Liver (tissue), 8 donors: ENCODE measurements at regions not wholly inside any gene's neighbourhood (a gene's known extent, or its start where the extent isn't known, plus 50 kb on each side); places are given as distances from the start of the nearest gene placed in this dataset.

ENCODE experiments used
- DNase-seq: peaks from one replicate; pipeline ENCODE4 v3.0.0-alpha.2; 2017; ENCODE audit warnings: low spot score
- H3K27ac ChIP-seq, 2 donors: one replicate each; pipeline ENCODE4 v1.7.0; 2013; ENCODE audit warnings: inconsistent platforms in 2 of 2, low read length in 2 of 2, control low read depth in 1 of 2, low read depth in 1 of 2, mild to moderate bottlenecking in 1 of 2
- H3K27me3 ChIP-seq, 4 donors: one replicate each; pipeline versions ENCODE4 v1.6.1 to v1.7.0; 2013; ENCODE audit warnings: low read length in 3 of 4, inconsistent platforms in 1 of 4, mild to moderate bottlenecking in 1 of 4, moderate library complexity in 1 of 4; ENCODE audit not compliant: control insufficient read depth in 4 of 4, insufficient read depth in 4 of 4
- H3K36me3 ChIP-seq, 4 donors: one replicate each; pipeline versions ENCODE4 v1.6.1 to v1.7.0; 2013; ENCODE audit warnings: low read length in 3 of 4, mild to moderate bottlenecking in 3 of 4, low read depth in 1 of 4, moderate library complexity in 1 of 4; ENCODE audit not compliant: control insufficient read depth in 4 of 4, insufficient read depth in 3 of 4
- H3K4me1 ChIP-seq, 4 donors: one replicate each; pipeline versions ENCODE4 v1.6.1 to v1.7.0; 2013; ENCODE audit warnings: low read length in 3 of 4, mild to moderate bottlenecking in 3 of 4, moderate library complexity in 1 of 4; ENCODE audit not compliant: control insufficient read depth in 4 of 4, insufficient read depth in 4 of 4
- H3K4me3 ChIP-seq, 3 donors: one replicate each; pipeline versions ENCODE4 v1.6.1 to v1.7.0; 2013; ENCODE audit warnings: low read length in 3 of 3, control low read depth in 1 of 3, low read depth in 1 of 3, mild to moderate bottlenecking in 1 of 3
- H3K9ac ChIP-seq, 2 donors: one replicate each; pipeline ENCODE4 v1.7.0; 2013; ENCODE audit warnings: low read length in 2 of 2, mild to moderate bottlenecking in 2 of 2, moderate library complexity in 2 of 2, control low read depth in 1 of 2, low read depth in 1 of 2
- H3K9me3 ChIP-seq, 4 donors: one replicate each; pipeline versions ENCODE4 v1.6.1 to v1.7.0; 2013; ENCODE audit warnings: low read length in 3 of 4; ENCODE audit not compliant: control insufficient read depth in 4 of 4
- FOXA2 ChIP-seq: IDR thresholded peaks from 2 replicates; pipeline ENCODE4 v1.6.1; 2016; ENCODE audit warnings: antibody characterized with exemption
- GABPA ChIP-seq, 2 donors: IDR thresholded peaks in 1 of 2; conservative IDR thresholded peaks in 1 of 2; 2 replicates each; pipeline ENCODE4 v1.6.1; 2016; ENCODE audit warnings: antibody characterized with exemption in 2 of 2, mild to moderate bottlenecking in 1 of 2, moderate library complexity in 1 of 2
- HNF4G ChIP-seq: IDR thresholded peaks from 2 replicates; pipeline ENCODE4 v1.6.1; 2016; ENCODE audit warnings: antibody characterized with exemption
- JUND ChIP-seq, 2 donors: IDR thresholded peaks; 2 replicates each; pipeline ENCODE4 v1.6.1; 2016; ENCODE audit warnings: antibody characterized with exemption in 2 of 2
- NR2F2 ChIP-seq: IDR thresholded peaks from 2 replicates; pipeline ENCODE4 v1.6.1; 2016; ENCODE audit warnings: antibody characterized with exemption
- RAD21 ChIP-seq, 2 donors: IDR thresholded peaks; 2 replicates each; pipeline ENCODE4 v1.6.1; 2016; ENCODE audit warnings: antibody characterized with exemption in 2 of 2, mild to moderate bottlenecking in 2 of 2
- RXRA ChIP-seq, 2 donors: IDR thresholded peaks; 2 replicates each; pipeline ENCODE4 v1.6.1; 2017 to 2018; ENCODE audit warnings: antibody characterized with exemption in 2 of 2, mild to moderate bottlenecking in 1 of 2
- SP1 ChIP-seq: IDR thresholded peaks from 2 replicates; pipeline ENCODE4 v1.6.1; 2018; ENCODE audit warnings: antibody characterized with exemption, mild to moderate bottlenecking
- TAF1 ChIP-seq: conservative IDR thresholded peaks from 2 replicates; pipeline ENCODE4 v1.6.1; 2016; ENCODE audit warnings: antibody characterized with exemption, mild to moderate bottlenecking
- YY1 ChIP-seq: IDR thresholded peaks from 2 replicates; pipeline ENCODE4 v1.6.1; 2016; ENCODE audit warnings: antibody characterized with exemption, mild to moderate bottlenecking
- WGBS: extraction: QIAGEN DNeasy Blood & Tissue Kit; methylation state at CpG from one replicate; pipeline ENCODE4 v1.1.7; 2013; 5-methylcytosine and 5-hydroxymethylcytosine counted together
- TF ChIP-seq, protein P1 (sequence below): IDR thresholded peaks from 2 replicates; pipeline ENCODE4 v1.6.1; 2016; ENCODE audit warnings: antibody characterized with exemption, mild to moderate bottlenecking
- TF ChIP-seq, protein P2 (sequence below): fragments of 150-350 bp; IDR thresholded peaks from 2 replicates; pipeline ENCODE4 v1.5.1; 2017; ENCODE audit warnings: improper control_type of control experiment, low read depth, low read length; ENCODE audit not compliant: missing input control
- TF ChIP-seq, protein P3 (sequence below): IDR thresholded peaks from 2 replicates; pipeline ENCODE4 v1.6.1; 2016; ENCODE audit warnings: antibody characterized with exemption
- TF ChIP-seq, protein P4 (sequence below): IDR thresholded peaks from 2 replicates; pipeline ENCODE4 v1.6.1; 2016; ENCODE audit warnings: antibody characterized with exemption
- donor health status: healthy.
- donor health status: healthy.
- donor health status: healthy.
- donor health status: healthy.
- donor health status: healthy.

DNA sequence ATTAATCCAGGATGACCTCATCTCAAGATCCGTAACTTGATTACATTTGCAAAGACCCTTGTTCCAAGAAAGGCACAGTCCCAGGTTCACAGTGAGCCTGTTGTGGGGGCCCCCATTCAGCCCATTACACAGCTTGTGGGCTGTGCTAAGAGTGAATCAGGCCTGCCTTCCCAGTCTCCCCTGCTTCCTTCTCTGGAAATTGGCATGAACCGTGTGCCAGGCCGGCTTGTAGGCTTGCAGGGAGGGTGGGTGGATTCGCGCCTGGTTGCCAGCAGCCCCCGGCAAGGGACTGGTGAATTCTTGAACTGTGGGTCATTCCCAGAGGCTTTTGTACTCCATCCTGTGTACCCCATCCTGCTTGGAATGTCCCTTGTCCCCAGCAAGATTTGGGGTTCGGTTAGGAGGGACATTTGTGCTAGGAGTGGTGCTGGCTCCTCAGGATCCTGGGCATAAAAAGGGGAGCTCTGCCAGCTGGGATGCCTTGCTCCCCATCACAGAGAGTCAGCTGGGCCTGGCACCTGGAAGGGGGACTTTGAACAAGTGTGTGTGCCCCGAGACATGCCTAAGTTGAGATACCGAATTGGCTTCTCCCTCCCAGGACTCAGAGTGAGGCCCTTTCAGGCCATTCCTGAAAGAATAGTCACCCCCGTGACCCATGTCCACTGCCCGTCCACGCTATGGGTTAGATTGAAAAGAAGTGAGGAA, 818.2 kb downstream of the BRD1 start:
- H3K27ac ChIP-seq, result no peak overlapping the region
- no peak overlapping the region for H3K4me3 ChIP-seq
- H3K9ac ChIP-seq, result no peak overlapping the region
- no peaks in the 10 kb centered on the region for H3K9me3 ChIP-seq
- DNase-seq, result peak; percentile 24
- TF ChIP-seq FOXA2, result no peak
- no peak for TF ChIP-seq RXRA (IDR thresholded peaks at IDR 0.05)
- TF ChIP-seq, protein P1, sequence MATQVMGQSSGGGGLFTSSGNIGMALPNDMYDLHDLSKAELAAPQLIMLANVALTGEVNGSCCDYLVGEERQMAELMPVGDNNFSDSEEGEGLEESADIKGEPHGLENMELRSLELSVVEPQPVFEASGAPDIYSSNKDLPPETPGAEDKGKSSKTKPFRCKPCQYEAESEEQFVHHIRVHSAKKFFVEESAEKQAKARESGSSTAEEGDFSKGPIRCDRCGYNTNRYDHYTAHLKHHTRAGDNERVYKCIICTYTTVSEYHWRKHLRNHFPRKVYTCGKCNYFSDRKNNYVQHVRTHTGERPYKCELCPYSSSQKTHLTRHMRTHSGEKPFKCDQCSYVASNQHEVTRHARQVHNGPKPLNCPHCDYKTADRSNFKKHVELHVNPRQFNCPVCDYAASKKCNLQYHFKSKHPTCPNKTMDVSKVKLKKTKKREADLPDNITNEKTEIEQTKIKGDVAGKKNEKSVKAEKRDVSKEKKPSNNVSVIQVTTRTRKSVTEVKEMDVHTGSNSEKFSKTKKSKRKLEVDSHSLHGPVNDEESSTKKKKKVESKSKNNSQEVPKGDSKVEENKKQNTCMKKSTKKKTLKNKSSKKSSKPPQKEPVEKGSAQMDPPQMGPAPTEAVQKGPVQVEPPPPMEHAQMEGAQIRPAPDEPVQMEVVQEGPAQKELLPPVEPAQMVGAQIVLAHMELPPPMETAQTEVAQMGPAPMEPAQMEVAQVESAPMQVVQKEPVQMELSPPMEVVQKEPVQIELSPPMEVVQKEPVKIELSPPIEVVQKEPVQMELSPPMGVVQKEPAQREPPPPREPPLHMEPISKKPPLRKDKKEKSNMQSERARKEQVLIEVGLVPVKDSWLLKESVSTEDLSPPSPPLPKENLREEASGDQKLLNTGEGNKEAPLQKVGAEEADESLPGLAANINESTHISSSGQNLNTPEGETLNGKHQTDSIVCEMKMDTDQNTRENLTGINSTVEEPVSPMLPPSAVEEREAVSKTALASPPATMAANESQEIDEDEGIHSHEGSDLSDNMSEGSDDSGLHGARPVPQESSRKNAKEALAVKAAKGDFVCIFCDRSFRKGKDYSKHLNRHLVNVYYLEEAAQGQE, result no peak
- TF ChIP-seq NR2F2, result no peak
- no peak for TF ChIP-seq YY1
- TF ChIP-seq SP1, result no peak
- TF ChIP-seq GABPA (IDR thresholded peaks at IDR 0.05 in 1 of 2, conservative IDR thresholded peaks at IDR 0.05 in 1 of 2), result no peak
- no peaks in the 10 kb centered on the region for H3K36me3 ChIP-seq
- no peaks in the 10 kb centered on the region for H3K4me1 ChIP-seq
- H3K27me3 ChIP-seq, result peaks cover 0 to 4% (median 2%) of the 10 kb centered on the region in 4 donors
- WGBS, result 83% methylated on average over 12 of the region's 12 CpGs

DNA sequence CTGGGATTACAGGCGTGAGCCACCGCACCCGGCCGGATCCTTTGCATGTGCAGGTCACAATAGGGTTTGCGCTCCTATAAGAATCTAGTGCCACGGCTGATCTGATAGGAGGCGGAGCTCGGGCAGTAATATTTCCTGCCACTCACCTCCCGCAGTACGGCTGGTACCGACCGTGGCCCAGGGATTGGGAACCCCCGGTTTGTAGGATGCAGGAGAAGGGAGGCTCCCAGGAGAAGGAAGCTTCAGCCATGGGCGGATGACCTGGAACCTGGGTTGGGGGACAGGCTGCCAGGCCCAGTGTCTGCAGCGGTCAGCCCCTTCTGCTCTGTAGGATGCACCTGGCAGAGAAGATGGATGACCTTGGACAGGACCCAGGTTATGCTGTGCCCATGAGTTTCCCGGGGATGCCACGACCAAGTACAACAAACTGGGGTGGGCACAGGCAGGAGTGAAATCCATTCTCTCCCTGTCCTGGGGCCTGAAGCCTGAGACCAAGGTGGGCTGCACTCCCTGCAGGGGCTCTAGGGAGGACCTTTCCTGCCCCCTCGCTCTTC, 818.9 kb downstream of the BRD1 start:
- Histone ChIP-seq H3K9me3 (no peaks in the 10 kb centered on the region), H3K27ac (no peak overlapping the region), H3K27me3 (peaks cover 0 to 4% (median 2%) of the 10 kb centered on the region in 4 donors), H3K4me1 (no peaks in the 10 kb centered on the region), H3K9ac (no peak overlapping the region), H3K4me3 (no peak overlapping the region), H3K36me3 (no peaks in the 10 kb centered on the region)
- WGBS, result 89% methylated on average over 18 of the region's 18 CpGs
- DNase-seq, result no peak
- TF ChIP-seq JUND (IDR thresholded peaks at IDR 0.05) (no peak), YY1 (no peak), HNF4G (no peak), FOXA2 (no peak), RAD21 (IDR thresholded peaks at IDR 0.05) (no peak), RXRA (IDR thresholded peaks at IDR 0.05) (no peak), GABPA (IDR thresholded peaks at IDR 0.05 in 1 of 2, conservative IDR thresholded peaks at IDR 0.05 in 1 of 2) (no peak), TAF1 (no peak), SP1 (no peak)
- TF ChIP-seq, protein P2, sequence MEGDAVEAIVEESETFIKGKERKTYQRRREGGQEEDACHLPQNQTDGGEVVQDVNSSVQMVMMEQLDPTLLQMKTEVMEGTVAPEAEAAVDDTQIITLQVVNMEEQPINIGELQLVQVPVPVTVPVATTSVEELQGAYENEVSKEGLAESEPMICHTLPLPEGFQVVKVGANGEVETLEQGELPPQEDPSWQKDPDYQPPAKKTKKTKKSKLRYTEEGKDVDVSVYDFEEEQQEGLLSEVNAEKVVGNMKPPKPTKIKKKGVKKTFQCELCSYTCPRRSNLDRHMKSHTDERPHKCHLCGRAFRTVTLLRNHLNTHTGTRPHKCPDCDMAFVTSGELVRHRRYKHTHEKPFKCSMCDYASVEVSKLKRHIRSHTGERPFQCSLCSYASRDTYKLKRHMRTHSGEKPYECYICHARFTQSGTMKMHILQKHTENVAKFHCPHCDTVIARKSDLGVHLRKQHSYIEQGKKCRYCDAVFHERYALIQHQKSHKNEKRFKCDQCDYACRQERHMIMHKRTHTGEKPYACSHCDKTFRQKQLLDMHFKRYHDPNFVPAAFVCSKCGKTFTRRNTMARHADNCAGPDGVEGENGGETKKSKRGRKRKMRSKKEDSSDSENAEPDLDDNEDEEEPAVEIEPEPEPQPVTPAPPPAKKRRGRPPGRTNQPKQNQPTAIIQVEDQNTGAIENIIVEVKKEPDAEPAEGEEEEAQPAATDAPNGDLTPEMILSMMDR, result no peak
- TF ChIP-seq, protein P3, sequence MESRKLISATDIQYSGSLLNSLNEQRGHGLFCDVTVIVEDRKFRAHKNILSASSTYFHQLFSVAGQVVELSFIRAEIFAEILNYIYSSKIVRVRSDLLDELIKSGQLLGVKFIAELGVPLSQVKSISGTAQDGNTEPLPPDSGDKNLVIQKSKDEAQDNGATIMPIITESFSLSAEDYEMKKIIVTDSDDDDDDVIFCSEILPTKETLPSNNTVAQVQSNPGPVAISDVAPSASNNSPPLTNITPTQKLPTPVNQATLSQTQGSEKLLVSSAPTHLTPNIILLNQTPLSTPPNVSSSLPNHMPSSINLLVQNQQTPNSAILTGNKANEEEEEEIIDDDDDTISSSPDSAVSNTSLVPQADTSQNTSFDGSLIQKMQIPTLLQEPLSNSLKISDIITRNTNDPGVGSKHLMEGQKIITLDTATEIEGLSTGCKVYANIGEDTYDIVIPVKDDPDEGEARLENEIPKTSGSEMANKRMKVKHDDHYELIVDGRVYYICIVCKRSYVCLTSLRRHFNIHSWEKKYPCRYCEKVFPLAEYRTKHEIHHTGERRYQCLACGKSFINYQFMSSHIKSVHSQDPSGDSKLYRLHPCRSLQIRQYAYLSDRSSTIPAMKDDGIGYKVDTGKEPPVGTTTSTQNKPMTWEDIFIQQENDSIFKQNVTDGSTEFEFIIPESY, result no peak
- TF ChIP-seq, protein P4, sequence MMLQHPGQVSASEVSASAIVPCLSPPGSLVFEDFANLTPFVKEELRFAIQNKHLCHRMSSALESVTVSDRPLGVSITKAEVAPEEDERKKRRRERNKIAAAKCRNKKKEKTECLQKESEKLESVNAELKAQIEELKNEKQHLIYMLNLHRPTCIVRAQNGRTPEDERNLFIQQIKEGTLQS, result no peak
